Endodermal cell (in vitro differentiated cells): ENCODE measurements at regions not wholly inside any gene's neighbourhood (a gene's known extent, or its start where the extent isn't known, plus 50 kb on each side); places are given as distances from the start of the nearest gene placed in this dataset.

Experiments
- DNase-seq: peaks from one replicate; pipeline ENCODE4 v3.0.0-alpha.2; 2017
- H3K27ac ChIP-seq: 2 replicates; pipeline ENCODE4 v1.5.1; 2013; ENCODE audit warnings: mild to moderate bottlenecking, low read depth, low read length, moderate library complexity
- H3K27me3 ChIP-seq: 2 replicates; pipeline ENCODE4 v1.6.1; 2013; ENCODE audit warnings: mild to moderate bottlenecking, low read length, moderate library complexity; ENCODE audit not compliant: insufficient read depth, control insufficient read depth, poor library complexity, severe bottlenecking
- H3K36me3 ChIP-seq: 2 replicates; pipeline ENCODE4 v1.7.0; 2013; ENCODE audit warnings: mild to moderate bottlenecking, low read length, moderate library complexity; ENCODE audit not compliant: control insufficient read depth, insufficient read depth
- H3K4me1 ChIP-seq: one replicate; pipeline ENCODE4 v1.7.0; 2013; ENCODE audit warnings: low read length; ENCODE audit not compliant: control insufficient read depth, insufficient read depth
- H3K4me3 ChIP-seq: 2 replicates; pipeline ENCODE4 v1.5.1; 2013; ENCODE audit warnings: mild to moderate bottlenecking, low read length, moderate library complexity
- H3K9ac ChIP-seq: 2 replicates; pipeline ENCODE4 v1.6.1; 2013; ENCODE audit warnings: mild to moderate bottlenecking, low read length, moderate library complexity; ENCODE audit not compliant: poor library complexity, severe bottlenecking; ENCODE audit errors: extremely low read depth
- H3K9me3 ChIP-seq: 2 replicates; pipeline ENCODE4 v1.6.1; 2013; ENCODE audit warnings: mild to moderate bottlenecking, low read length, moderate library complexity; ENCODE audit not compliant: control insufficient read depth
- H3K27ac Mint-ChIP-seq: 2 replicates; pipeline ENCODE4 v1.8.0; 2020; ENCODE audit warnings: mixed read lengths
- H3K27me3 Mint-ChIP-seq: 2 replicates; pipeline ENCODE4 v1.8.0; 2021; ENCODE audit warnings: mild to moderate bottlenecking, mixed read lengths; ENCODE audit not compliant: insufficient read depth
- H3K36me3 Mint-ChIP-seq: 2 replicates; pipeline ENCODE4 v1.8.0; 2020; ENCODE audit warnings: low read depth, mixed read lengths
- H3K4me1 Mint-ChIP-seq: 2 replicates; pipeline ENCODE4 v1.8.0; 2020; ENCODE audit warnings: mixed read lengths
- H3K4me3 Mint-ChIP-seq: 2 replicates; pipeline ENCODE4 v1.8.0; 2020; ENCODE audit warnings: mild to moderate bottlenecking, moderate library complexity, mixed read lengths
- H3K9me3 Mint-ChIP-seq: 2 replicates; pipeline ENCODE4 v1.8.0; 2020; ENCODE audit warnings: mild to moderate bottlenecking, mixed read lengths
- CTCF ChIP-seq: fragments of 200-600 bp; sonication (generic); conservative IDR thresholded peaks from 2 replicates; pipeline ENCODE4 v1.5.0; 2021; ENCODE audit warnings: antibody characterized with exemption, mild to moderate bottlenecking
- WGBS, 2 experiments: methylation state at CpG; one replicate each; pipeline versions ENCODE4 v1.1.5 to v1.1.7; 2013; ENCODE audit warnings: missing lambda C conversion rate in 2 of 2, mixed read lengths in 1 of 2; ENCODE audit not compliant: insufficient coverage in 1 of 2, insufficient read length in 1 of 2; 5-methylcytosine and 5-hydroxymethylcytosine counted together

- Mint-ChIP-seq H3K36me3 (peaks cover 2% of the 10 kb centered on the region), H3K9me3 (peaks cover 2% of the 10 kb centered on the region), H3K27ac (no peak overlapping the region), H3K4me3 (no peak overlapping the region), H3K27me3 (no peaks in the 10 kb centered on the region), H3K4me1 (peaks cover 2% of the 10 kb centered on the region)
- H3K9ac ChIP-seq: no peak overlapping the region
- DNase-seq: no peak
- 87 to 100% methylated on average over 1 to 2 of the region's 3 CpGs for WGBS, 2 experiments
- H3K4me1 ChIP-seq: no peaks in the 10 kb centered on the region
- no peak overlapping the region for H3K27ac ChIP-seq
- H3K9me3 ChIP-seq: peaks cover 12% of the 10 kb centered on the region
- no peaks in the 10 kb centered on the region for H3K36me3 ChIP-seq
- no peaks in the 10 kb centered on the region for H3K27me3 ChIP-seq
- H3K4me3 ChIP-seq: no peak overlapping the region
- TF ChIP-seq CTCF: no peak
Observed at GRCh38 chr6:81547149-81547548, 205.3 kb downstream of the TENT5A start.

- Histone ChIP-seq H3K9me3 (no peaks in the 10 kb centered on the region), H3K4me3 (no peak overlapping the region), H3K27ac (no peak overlapping the region), H3K9ac (no peak overlapping the region), H3K36me3 (no peaks in the 10 kb centered on the region), H3K4me1 (no peaks in the 10 kb centered on the region), H3K27me3 (no peaks in the 10 kb centered on the region)
- Mint-ChIP-seq H3K4me3 (no peak overlapping the region), H3K4me1 (peaks cover 5% of the 10 kb centered on the region), H3K9me3 (no peaks in the 10 kb centered on the region), H3K36me3 (no peaks in the 10 kb centered on the region), H3K27ac (no peak overlapping the region), H3K27me3 (no peaks in the 10 kb centered on the region)
- no peak for TF ChIP-seq CTCF
- 90 to 100% methylated on average over 1 to 2 of the region's 2 CpGs for WGBS, 2 experiments
- no peak for DNase-seq
Observed at GRCh38 chr6:81534934-81535465, 217.5 kb downstream of the TENT5A start.

- H3K27ac ChIP-seq: no peak overlapping the region
- no peaks in the 10 kb centered on the region for H3K27me3 ChIP-seq
- Mint-ChIP-seq H3K9me3 (no peaks in the 10 kb centered on the region), H3K36me3 (no peaks in the 10 kb centered on the region), H3K27me3 (no peaks in the 10 kb centered on the region), H3K4me1 (peaks cover 5% of the 10 kb centered on the region), H3K27ac (no peak overlapping the region), H3K4me3 (no peak overlapping the region)
- H3K9ac ChIP-seq: no peak overlapping the region
- WGBS, 2 experiments: 83 to 100% methylated on average over 1 to 3 of the region's 3 CpGs
- no peak overlapping the region for H3K4me3 ChIP-seq
- no peaks in the 10 kb centered on the region for H3K9me3 ChIP-seq
- H3K36me3 ChIP-seq: no peaks in the 10 kb centered on the region
- no peak for TF ChIP-seq CTCF
- no peak for DNase-seq
- no peaks in the 10 kb centered on the region for H3K4me1 ChIP-seq
Observed at GRCh38 chr6:81531869-81532561, 220.5 kb downstream of the TENT5A start.
